Neuronal stem cell (in vitro differentiated cells): ENCODE measurements at regions not wholly inside any gene's neighbourhood (a gene's known extent, or its start where the extent isn't known, plus 50 kb on each side); places are given as distances from the start of the nearest gene placed in this dataset.
A peak's percentile ranks its signal among the peaks of the same experiment; 100 is the strongest.

ENCODE experiments used
- DNase-seq: peaks from one replicate; pipeline ENCODE4 v3.0.0-alpha.2; 2013; ENCODE audit warnings: low spot score
- H2AFZ ChIP-seq: one replicate; pipeline ENCODE4 v1.6.1; 2013; ENCODE audit warnings: mild to moderate bottlenecking, low read length, inconsistent platforms
- H2AK5ac ChIP-seq: 2 replicates; pipeline ENCODE4 v1.6.1; 2013; ENCODE audit warnings: low read depth, mild to moderate bottlenecking, inconsistent platforms, low read length, moderate library complexity, mixed read lengths
- H2BK120ac ChIP-seq: 2 replicates; pipeline ENCODE4 v1.6.1; 2013; ENCODE audit warnings: low read depth, mild to moderate bottlenecking, inconsistent platforms, low read length, moderate library complexity, mixed read lengths
- H2BK12ac ChIP-seq: one replicate; pipeline ENCODE4 v1.6.1; 2013; ENCODE audit warnings: low read length, inconsistent platforms
- H2BK15ac ChIP-seq: 2 replicates; pipeline ENCODE4 v1.6.1; 2013; ENCODE audit warnings: mild to moderate bottlenecking, low read length, inconsistent platforms, mixed read lengths
- H2BK5ac ChIP-seq: one replicate; pipeline ENCODE4 v1.6.1; 2013; ENCODE audit warnings: inconsistent platforms, mild to moderate bottlenecking, low read length, moderate library complexity
- H3K14ac ChIP-seq: one replicate; pipeline ENCODE4 v1.6.1; 2013; ENCODE audit warnings: low read length, inconsistent platforms
- H3K18ac ChIP-seq: 2 replicates; pipeline ENCODE4 v1.6.1; 2013; ENCODE audit warnings: low read length, inconsistent platforms
- H3K23ac ChIP-seq: 2 replicates; pipeline ENCODE4 v1.6.1; 2013; ENCODE audit warnings: low read depth, mild to moderate bottlenecking, mixed read lengths, low read length, inconsistent platforms; ENCODE audit not compliant: poor library complexity
- H3K27ac ChIP-seq: replicated peaks from 3 replicates; pipeline ENCODE4 v1.5.1; 2013; ENCODE audit warnings: low read length, inconsistent platforms
- H3K27me3 ChIP-seq, 3 experiments: 2 replicates each; pipeline ENCODE4 v1.6.1; 2013; ENCODE audit warnings: low read length in 3 of 3, mild to moderate bottlenecking in 2 of 3, inconsistent platforms in 1 of 3, low read depth in 1 of 3, mixed read lengths in 1 of 3, moderate library complexity in 1 of 3; ENCODE audit not compliant: control insufficient read depth in 3 of 3, insufficient read depth in 3 of 3
- H3K36me3 ChIP-seq, 2 donors: replicated peaks in 1 of 2; 2 replicates each; pipeline ENCODE4 v1.6.1; 2013; ENCODE audit warnings: low read length in 2 of 2; ENCODE audit not compliant: control insufficient read depth in 2 of 2, insufficient read depth in 2 of 2
- H3K4ac ChIP-seq: 2 replicates; pipeline ENCODE4 v1.6.1; 2013; ENCODE audit warnings: inconsistent platforms, mild to moderate bottlenecking, low read length, moderate library complexity
- H3K4me1 ChIP-seq, 2 donors: 1 replicate in 1 of 2; 2 replicates in 1 of 2; pipeline ENCODE4 v1.6.1; 2013; ENCODE audit warnings: low read length in 2 of 2, low read depth in 1 of 2; ENCODE audit not compliant: control insufficient read depth in 2 of 2, insufficient read depth in 1 of 2
- H3K4me2 ChIP-seq: one replicate; pipeline ENCODE4 v1.6.1; 2013; ENCODE audit warnings: mild to moderate bottlenecking, low read length, inconsistent platforms; ENCODE audit not compliant: insufficient read depth, poor library complexity, severe bottlenecking
- H3K4me3 ChIP-seq, 2 donors: 2 replicates each; pipeline ENCODE4 v1.5.1; 2013; ENCODE audit warnings: low read length in 2 of 2, mild to moderate bottlenecking in 2 of 2, inconsistent platforms in 1 of 2, moderate library complexity in 1 of 2
- H3K79me1 ChIP-seq: one replicate; pipeline ENCODE4 v1.6.1; 2013; ENCODE audit warnings: low read depth, mild to moderate bottlenecking, inconsistent platforms, low read length, moderate library complexity
- H3K9ac ChIP-seq: one replicate; pipeline ENCODE4 v1.6.1; 2013; ENCODE audit warnings: mild to moderate bottlenecking, low read depth, low read length, inconsistent platforms; ENCODE audit not compliant: poor library complexity
- H3K9me3 ChIP-seq, 2 donors: replicated peaks in 1 of 2; 2 replicates each; pipeline versions ENCODE3 to v1.6.1; 2013; ENCODE audit warnings: low read length in 2 of 2, mild to moderate bottlenecking in 2 of 2, inconsistent platforms in 1 of 2, low read depth in 1 of 2, mixed read lengths in 1 of 2, moderate library complexity in 1 of 2; ENCODE audit not compliant: control insufficient read depth in 2 of 2, insufficient read depth in 1 of 2
- H4K8ac ChIP-seq: one replicate; pipeline ENCODE4 v1.6.1; 2013; ENCODE audit warnings: low read depth, mild to moderate bottlenecking, inconsistent platforms, low read length, moderate library complexity
- H4K91ac ChIP-seq: one replicate; pipeline ENCODE4 v1.6.1; 2013; ENCODE audit warnings: low read length, low read depth, mild to moderate bottlenecking, inconsistent platforms; ENCODE audit not compliant: poor library complexity
- WGBS, 2 donors: extraction: QIAGEN DNeasy Blood & Tissue Kit; methylation state at CpG; one replicate each; pipeline ENCODE4 v1.1.7; 2013; ENCODE audit warnings: missing lambda C conversion rate in 2 of 2, mixed read lengths in 1 of 2; ENCODE audit not compliant: insufficient read length in 2 of 2, insufficient replicate concordance in 1 of 2; ENCODE audit errors: extremely low coverage in 2 of 2; 5-methylcytosine and 5-hydroxymethylcytosine counted together

GRCh38 chr12:58504143-58504938 is 416.0 kb downstream of the LRIG3 start:
- no peak overlapping the region for H4K8ac ChIP-seq
- H3K18ac ChIP-seq = no peak overlapping the region
- H3K4ac ChIP-seq = no peak overlapping the region
- H3K27ac ChIP-seq = no peak overlapping the region
- no peaks in the 10 kb centered on the region for H3K9me3 ChIP-seq
- no peak overlapping the region for H2BK12ac ChIP-seq
- no peak for DNase-seq
- H3K23ac ChIP-seq = no peak overlapping the region
- no peak overlapping the region for H2BK5ac ChIP-seq
- WGBS, 2 donors = no CpG with 5 or more reads among the region's 5 CpGs
- no peak overlapping the region for H3K4me3 ChIP-seq
- H2AK5ac ChIP-seq = no peak overlapping the region
- no peak overlapping the region for H2AFZ ChIP-seq
- H2BK120ac ChIP-seq = no peak overlapping the region
- no peak overlapping the region for H3K4me2 ChIP-seq
- H3K36me3 ChIP-seq = no peaks in the 10 kb centered on the region
- H3K79me1 ChIP-seq = no peaks in the 10 kb centered on the region
- H3K9ac ChIP-seq = no peak overlapping the region
- no peak overlapping the region for H4K91ac ChIP-seq
- no peak overlapping the region for H3K14ac ChIP-seq
- no peaks in the 10 kb centered on the region for H3K27me3 ChIP-seq
- peaks cover 10 to 13% of the 10 kb centered on the region in 2 donors for H3K4me1 ChIP-seq
- no peak overlapping the region for H2BK15ac ChIP-seq

- Histone ChIP-seq H2BK15ac (no peak overlapping the region), H3K14ac (no peak overlapping the region), H3K9me3 (no peaks in the 10 kb centered on the region)
Observed at GRCh38 chr12:58509116-58509885, 411.0 kb downstream of the LRIG3 start.

GRCh38 chr12:58513301-58513834 is 406.9 kb downstream of the LRIG3 start:
- no peaks in the 10 kb centered on the region for H3K79me1 ChIP-seq
- no peak for DNase-seq
- H3K4me1 ChIP-seq = peaks cover 0 to 1% of the 10 kb centered on the region in 2 donors
- H3K9ac ChIP-seq = no peak overlapping the region
- H3K9me3 ChIP-seq = no peaks in the 10 kb centered on the region
- H3K27me3 ChIP-seq = no peaks in the 10 kb centered on the region
- H3K36me3 ChIP-seq = no peaks in the 10 kb centered on the region
- no peak overlapping the region for H2BK15ac ChIP-seq
- H3K4ac ChIP-seq = no peak overlapping the region
- no peak overlapping the region for H2BK120ac ChIP-seq
- no peak overlapping the region for H3K4me2 ChIP-seq
- no peak overlapping the region for H3K18ac ChIP-seq
- H2AFZ ChIP-seq = no peak overlapping the region
- H2BK5ac ChIP-seq = no peak overlapping the region
- no peak overlapping the region for H2BK12ac ChIP-seq
- H4K91ac ChIP-seq = no peak overlapping the region
- no CpG with 5 or more reads among the region's 4 CpGs for WGBS, 2 donors
- no peak overlapping the region for H3K14ac ChIP-seq
- H3K23ac ChIP-seq = no peak overlapping the region
- no peak overlapping the region for H3K4me3 ChIP-seq
- H2AK5ac ChIP-seq = no peak overlapping the region
- no peak overlapping the region for H3K27ac ChIP-seq
- H4K8ac ChIP-seq = no peak overlapping the region

More at GRCh38 chr12:58509116-58509885, 411.0 kb downstream of the LRIG3 start:
- Histone ChIP-seq H3K27ac (no peak overlapping the region), H2AK5ac (no peak overlapping the region), H4K91ac (no peak overlapping the region), H3K36me3 (no peaks in the 10 kb centered on the region), H4K8ac (no peak overlapping the region), H3K23ac (no peak overlapping the region), H3K27me3 (no peaks in the 10 kb centered on the region), H3K4me3 (no peak overlapping the region), H3K4me2 (no peak overlapping the region), H2BK120ac (no peak overlapping the region), H2AFZ (peak overlapping the region; percentile 35), H2BK12ac (no peak overlapping the region), H2BK5ac (no peak overlapping the region), H3K79me1 (no peaks in the 10 kb centered on the region), H3K9ac (no peak overlapping the region), H3K4ac (no peak overlapping the region), H3K4me1 (peaks cover 0 to 1% of the 10 kb centered on the region in 2 donors), H3K18ac (no peak overlapping the region)
- no peak for DNase-seq
- no CpG with 5 or more reads among the region's 5 CpGs for WGBS, 2 donors

- H2AFZ ChIP-seq = peak overlapping the region; percentile 12
- H3K79me1 ChIP-seq = no peaks in the 10 kb centered on the region
- H3K4me2 ChIP-seq = no peak overlapping the region
- no peak overlapping the region for H2BK15ac ChIP-seq
- no peak overlapping the region for H2BK120ac ChIP-seq
- no peak overlapping the region for H2BK5ac ChIP-seq
- no peak overlapping the region for H2BK12ac ChIP-seq
- H2AK5ac ChIP-seq = no peak overlapping the region
- H3K14ac ChIP-seq = no peak overlapping the region
- H3K27me3 ChIP-seq = no peaks in the 10 kb centered on the region
- no peak overlapping the region for H3K27ac ChIP-seq
- no peak for DNase-seq
- H3K4me3 ChIP-seq = no peak overlapping the region
- no peak overlapping the region for H4K8ac ChIP-seq
- H3K23ac ChIP-seq = no peak overlapping the region
- no peak overlapping the region for H3K18ac ChIP-seq
- no peak overlapping the region for H3K4ac ChIP-seq
- no CpG with 5 or more reads among the region's 4 CpGs for WGBS, 2 donors
- no peak overlapping the region for H4K91ac ChIP-seq
- peaks cover 0 to 1% of the 10 kb centered on the region in 2 donors for H3K4me1 ChIP-seq
- no peak overlapping the region for H3K9ac ChIP-seq
- no peaks in the 10 kb centered on the region for H3K36me3 ChIP-seq
- H3K9me3 ChIP-seq = no peaks in the 10 kb centered on the region
Observed at GRCh38 chr12:58513852-58514251, 406.5 kb downstream of the LRIG3 start.
